HEK293T (cell line): ENCODE measurements at regions not wholly inside any gene's neighbourhood (a gene's known extent, or its start where the extent isn't known, plus 50 kb on each side); places are given as distances from the start of the nearest gene placed in this dataset.

Experiments used
- BHLHE40 ChIP-seq: fragments of 450-650 bp; IDR thresholded peaks from 2 replicates; pipeline ENCODE4 v1.6.1; 2016; ENCODE audit warnings: mild to moderate bottlenecking, moderate library complexity, borderline replicate concordance
- CTBP1 ChIP-seq: fragments of 450-650 bp; IDR thresholded peaks from 2 replicates; pipeline ENCODE4 v1.6.1; 2016; ENCODE audit warnings: borderline replicate concordance
- FOXA1 ChIP-seq: fragments of 450-650 bp; IDR thresholded peaks from 2 replicates; pipeline ENCODE4 v1.6.1; 2016; ENCODE audit warnings: mild to moderate bottlenecking
- FOXK2 ChIP-seq: fragments of 450-650 bp; IDR thresholded peaks from 2 replicates; pipeline ENCODE4 v1.6.1; 2016; ENCODE audit warnings: mild to moderate bottlenecking
- FOXM1 ChIP-seq: fragments of 450-650 bp; IDR thresholded peaks from 2 replicates; pipeline ENCODE4 v1.6.1; 2017; ENCODE audit warnings: mild to moderate bottlenecking, borderline replicate concordance
- L3MBTL2 ChIP-seq: fragments of 450-650 bp; conservative IDR thresholded peaks from 2 replicates; pipeline ENCODE4 v1.6.1; 2016; ENCODE audit warnings: mild to moderate bottlenecking
- LEF1 ChIP-seq: fragments of 450-650 bp; IDR thresholded peaks from 2 replicates; pipeline ENCODE4 v1.6.1; 2017; ENCODE audit warnings: mild to moderate bottlenecking, borderline replicate concordance

GRCh38 chr5:67493676-67494075 is 297.1 kb upstream of the CD180 start:
- TF ChIP-seq FOXK2 (no peak), FOXM1 (no peak), FOXA1 (no peak), LEF1 (no peak), CTBP1 (no peak), L3MBTL2 (no peak), BHLHE40 (no peak)
